ENCODE measurements at regions not wholly inside any gene's neighbourhood (a gene's known extent, or its start where the extent isn't known, plus 50 kb on each side); places are given as distances from the start of the nearest gene placed in this dataset.

DNA sequence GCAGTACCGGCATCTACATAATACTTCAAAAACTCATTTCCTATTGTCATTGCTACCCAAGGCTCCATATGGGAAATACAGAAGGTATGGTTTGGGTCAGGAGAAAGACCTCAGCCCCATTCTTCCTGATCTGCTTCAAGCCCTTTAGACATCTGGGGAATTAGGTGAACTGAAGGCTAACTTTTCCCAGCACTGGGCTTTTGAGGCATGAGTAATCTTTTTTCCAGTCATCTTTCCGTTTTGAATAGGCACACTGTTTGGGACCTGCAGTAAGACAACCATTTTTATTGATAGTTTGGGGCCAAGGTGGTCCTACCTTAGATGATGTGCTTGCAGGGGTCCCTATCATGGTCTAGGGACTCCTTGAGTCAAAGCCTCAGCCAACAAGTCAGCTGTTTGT, 198.4 kb downstream of the HAO1 start:
- H4K91ac ChIP-seq (ENCODE audit: low read depth, low read length, poor library complexity): no peak overlapping the region
- H3K23ac ChIP-seq (ENCODE audit: low read depth, low read length, poor library complexity): no peak overlapping the region
- no peak overlapping the region for H2BK120ac ChIP-seq (ENCODE audit: low read depth, low read length)
- no peak overlapping the region for H3K4ac ChIP-seq (ENCODE audit: low read length)
- H3K4me1 ChIP-seq (ENCODE audit: control insufficient read depth in 2 of 2, insufficient read depth in 1 of 2, low read depth in 1 of 2, low read length in 2 of 2): no peaks in the 10 kb centered on the region
- no peak overlapping the region for H3K27ac ChIP-seq (replicated peaks; ENCODE audit: low read length)
- no peaks in the 10 kb centered on the region for H3K79me1 ChIP-seq (ENCODE audit: low read depth, low read length)
- no peaks in the 10 kb centered on the region for H3K9me3 ChIP-seq (replicated peaks in 1 of 2; ENCODE audit: control insufficient read depth in 2 of 2, insufficient read depth in 1 of 2, low read depth in 1 of 2, low read length in 2 of 2)
- no peak for DNase-seq (ENCODE audit: low spot score)
- no peak overlapping the region for H3K18ac ChIP-seq (ENCODE audit: low read length)
- H3K14ac ChIP-seq (ENCODE audit: low read length): no peak overlapping the region
- no peak overlapping the region for H3K9ac ChIP-seq (ENCODE audit: low read depth, low read length, poor library complexity)
- no peak overlapping the region for H4K8ac ChIP-seq (ENCODE audit: low read depth, low read length)
- WGBS, 2 donors (ENCODE audit: extremely low coverage in 2 of 2, insufficient read length in 2 of 2, insufficient replicate concordance in 1 of 2): no CpG with 5 or more reads among the region's 2 CpGs
- H2BK12ac ChIP-seq (ENCODE audit: low read length): no peak overlapping the region
- H3K36me3 ChIP-seq (replicated peaks in 1 of 2; ENCODE audit: control insufficient read depth in 2 of 2, insufficient read depth in 2 of 2, low read length in 2 of 2): no peaks in the 10 kb centered on the region
- no peak overlapping the region for H2AFZ ChIP-seq (ENCODE audit: low read length)
- H2AK5ac ChIP-seq (ENCODE audit: low read depth, low read length): no peak overlapping the region
- no peaks in the 10 kb centered on the region for H3K27me3 ChIP-seq (ENCODE audit: control insufficient read depth in 3 of 3, insufficient read depth in 3 of 3, low read depth in 1 of 3, low read length in 3 of 3)
- no peak overlapping the region for H3K4me3 ChIP-seq (ENCODE audit: low read length in 2 of 2)
- no peak overlapping the region for H2BK15ac ChIP-seq (ENCODE audit: low read length)
- no peak overlapping the region for H2BK5ac ChIP-seq (ENCODE audit: low read length)
- H3K4me2 ChIP-seq (ENCODE audit: insufficient read depth, low read length, poor library complexity, severe bottlenecking): no peak overlapping the region

GRCh38 chr20:7742479-7742878, 197.8 kb downstream of the HAO1 start:
- H3K4ac ChIP-seq (ENCODE audit: low read length): no peak overlapping the region
- WGBS, 2 donors (ENCODE audit: extremely low coverage in 2 of 2, insufficient read length in 2 of 2, insufficient replicate concordance in 1 of 2): no CpG with 5 or more reads among the region's 2 CpGs
- no peaks in the 10 kb centered on the region for H3K27me3 ChIP-seq (ENCODE audit: control insufficient read depth in 3 of 3, insufficient read depth in 3 of 3, low read depth in 1 of 3, low read length in 3 of 3)
- no peak overlapping the region for H3K9ac ChIP-seq (ENCODE audit: low read depth, low read length, poor library complexity)
- H3K4me2 ChIP-seq (ENCODE audit: insufficient read depth, low read length, poor library complexity, severe bottlenecking): no peak overlapping the region
- no peak overlapping the region for H2BK120ac ChIP-seq (ENCODE audit: low read depth, low read length)
- no peak overlapping the region for H4K91ac ChIP-seq (ENCODE audit: low read depth, low read length, poor library complexity)
- no peak overlapping the region for H4K8ac ChIP-seq (ENCODE audit: low read depth, low read length)
- H2BK5ac ChIP-seq (ENCODE audit: low read length): no peak overlapping the region
- H3K14ac ChIP-seq (ENCODE audit: low read length): no peak overlapping the region
- H3K9me3 ChIP-seq (replicated peaks in 1 of 2; ENCODE audit: control insufficient read depth in 2 of 2, insufficient read depth in 1 of 2, low read depth in 1 of 2, low read length in 2 of 2): no peaks in the 10 kb centered on the region
- no peak overlapping the region for H2AFZ ChIP-seq (ENCODE audit: low read length)
- H3K79me1 ChIP-seq (ENCODE audit: low read depth, low read length): no peaks in the 10 kb centered on the region
- no peak overlapping the region for H3K27ac ChIP-seq (replicated peaks; ENCODE audit: low read length)
- no peak overlapping the region for H2AK5ac ChIP-seq (ENCODE audit: low read depth, low read length)
- DNase-seq (ENCODE audit: low spot score): no peak
- H3K4me3 ChIP-seq (ENCODE audit: low read length in 2 of 2): no peak overlapping the region
- no peak overlapping the region for H2BK15ac ChIP-seq (ENCODE audit: low read length)
- H3K4me1 ChIP-seq (ENCODE audit: control insufficient read depth in 2 of 2, insufficient read depth in 1 of 2, low read depth in 1 of 2, low read length in 2 of 2): no peaks in the 10 kb centered on the region
- H3K18ac ChIP-seq (ENCODE audit: low read length): no peak overlapping the region
- H3K36me3 ChIP-seq (replicated peaks in 1 of 2; ENCODE audit: control insufficient read depth in 2 of 2, insufficient read depth in 2 of 2, low read length in 2 of 2): no peaks in the 10 kb centered on the region
- no peak overlapping the region for H2BK12ac ChIP-seq (ENCODE audit: low read length)
- H3K23ac ChIP-seq (ENCODE audit: low read depth, low read length, poor library complexity): no peak overlapping the region

DNA sequence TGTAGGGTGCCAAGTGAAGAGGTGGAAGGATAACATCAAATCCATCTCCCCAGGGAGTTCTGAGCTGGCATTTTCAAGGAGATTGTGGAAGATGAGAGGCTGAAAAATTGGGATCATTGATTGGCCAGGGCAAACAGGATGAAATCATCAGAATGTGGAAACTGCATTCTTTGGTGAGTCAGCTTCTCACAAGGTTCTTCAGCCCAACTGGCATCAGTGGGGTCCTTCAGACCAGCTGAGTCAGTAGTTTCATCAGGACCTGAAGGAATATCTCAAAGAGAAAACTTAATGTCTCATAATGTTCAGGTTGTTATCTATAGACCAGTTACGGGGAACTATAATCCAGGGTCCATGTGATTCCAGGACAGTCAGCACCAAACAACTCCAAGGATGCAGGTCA, 195.8 kb downstream of the HAO1 start:
- no peaks in the 10 kb centered on the region for H3K27me3 ChIP-seq (ENCODE audit: control insufficient read depth in 3 of 3, insufficient read depth in 3 of 3, low read depth in 1 of 3, low read length in 3 of 3)

DNA sequence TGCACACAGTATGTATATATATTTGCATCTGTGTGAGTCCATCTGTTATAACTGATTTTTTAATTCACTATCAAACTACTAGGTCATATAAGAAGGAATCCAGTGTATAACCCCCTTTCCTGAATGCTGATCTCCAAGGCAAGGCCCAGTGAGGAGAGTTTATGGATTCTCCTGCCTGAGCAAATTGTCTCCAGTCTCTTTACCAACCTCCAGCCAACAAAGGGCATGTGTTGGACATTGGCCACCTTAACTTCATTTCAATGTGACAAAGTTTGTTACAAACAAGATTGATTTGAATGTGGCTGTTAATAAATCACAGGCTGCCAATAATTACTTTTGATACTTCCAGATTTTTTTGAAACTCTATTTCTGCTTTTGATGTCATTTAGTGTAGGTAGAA, 191.6 kb downstream of the HAO1 start:
- H2BK120ac ChIP-seq (ENCODE audit: low read depth, low read length): no peak overlapping the region

More for the DNA sequence above, 195.8 kb downstream of the HAO1 start:
- Histone ChIP-seq H3K9ac (ENCODE audit: low read depth, low read length, poor library complexity) (no peak overlapping the region), H3K18ac (ENCODE audit: low read length) (no peak overlapping the region), H3K14ac (ENCODE audit: low read length) (no peak overlapping the region), H4K91ac (ENCODE audit: low read depth, low read length, poor library complexity) (no peak overlapping the region), H2AK5ac (ENCODE audit: low read depth, low read length) (no peak overlapping the region), H2AFZ (ENCODE audit: low read length) (no peak overlapping the region), H2BK15ac (ENCODE audit: low read length) (no peak overlapping the region), H3K4me3 (ENCODE audit: low read length in 2 of 2) (no peak overlapping the region), H3K4me2 (ENCODE audit: insufficient read depth, low read length, poor library complexity, severe bottlenecking) (no peak overlapping the region), H3K23ac (ENCODE audit: low read depth, low read length, poor library complexity) (no peak overlapping the region), H3K4me1 (ENCODE audit: control insufficient read depth in 2 of 2, insufficient read depth in 1 of 2, low read depth in 1 of 2, low read length in 2 of 2) (no peaks in the 10 kb centered on the region), H3K4ac (ENCODE audit: low read length) (no peak overlapping the region), H3K79me1 (ENCODE audit: low read depth, low read length) (no peaks in the 10 kb centered on the region), H2BK120ac (ENCODE audit: low read depth, low read length) (no peak overlapping the region), H3K36me3 (replicated peaks in 1 of 2; ENCODE audit: control insufficient read depth in 2 of 2, insufficient read depth in 2 of 2, low read length in 2 of 2) (no peaks in the 10 kb centered on the region), H3K9me3 (replicated peaks in 1 of 2; ENCODE audit: control insufficient read depth in 2 of 2, insufficient read depth in 1 of 2, low read depth in 1 of 2, low read length in 2 of 2) (no peaks in the 10 kb centered on the region), H3K27ac (replicated peaks; ENCODE audit: low read length) (no peak overlapping the region), H2BK12ac (ENCODE audit: low read length) (no peak overlapping the region), H4K8ac (ENCODE audit: low read depth, low read length) (no peak overlapping the region), H2BK5ac (ENCODE audit: low read length) (no peak overlapping the region)
- no CpG with 5 or more reads among the region's 1 CpG for WGBS, 2 donors (ENCODE audit: extremely low coverage in 2 of 2, insufficient read length in 2 of 2, insufficient replicate concordance in 1 of 2)
- no peak for DNase-seq (ENCODE audit: low spot score)

More for the DNA sequence above, 191.6 kb downstream of the HAO1 start:
- H4K91ac ChIP-seq (ENCODE audit: low read depth, low read length, poor library complexity): no peak overlapping the region
- no peak overlapping the region for H3K4me3 ChIP-seq (ENCODE audit: low read length in 2 of 2)
- H4K8ac ChIP-seq (ENCODE audit: low read depth, low read length): no peak overlapping the region
- H3K4me2 ChIP-seq (ENCODE audit: insufficient read depth, low read length, poor library complexity, severe bottlenecking): no peak overlapping the region
- H3K27ac ChIP-seq (replicated peaks; ENCODE audit: low read length): no peak overlapping the region
- H3K9me3 ChIP-seq (replicated peaks in 1 of 2; ENCODE audit: control insufficient read depth in 2 of 2, insufficient read depth in 1 of 2, low read depth in 1 of 2, low read length in 2 of 2): no peaks in the 10 kb centered on the region
- H3K14ac ChIP-seq (ENCODE audit: low read length): no peak overlapping the region
- no peak overlapping the region for H3K18ac ChIP-seq (ENCODE audit: low read length)
- peaks cover 0 to 2% of the 10 kb centered on the region in 2 donors for H3K4me1 ChIP-seq (ENCODE audit: control insufficient read depth in 2 of 2, insufficient read depth in 1 of 2, low read depth in 1 of 2, low read length in 2 of 2)
- no peak overlapping the region for H2BK15ac ChIP-seq (ENCODE audit: low read length)
- H3K79me1 ChIP-seq (ENCODE audit: low read depth, low read length): no peaks in the 10 kb centered on the region
- no peak overlapping the region for H2BK12ac ChIP-seq (ENCODE audit: low read length)
- no peak overlapping the region for H2AFZ ChIP-seq (ENCODE audit: low read length)
- H3K23ac ChIP-seq (ENCODE audit: low read depth, low read length, poor library complexity): no peak overlapping the region
- no peak overlapping the region for H3K9ac ChIP-seq (ENCODE audit: low read depth, low read length, poor library complexity)
- H2BK5ac ChIP-seq (ENCODE audit: low read length): no peak overlapping the region
- no peak overlapping the region for H2AK5ac ChIP-seq (ENCODE audit: low read depth, low read length)
- H3K27me3 ChIP-seq (ENCODE audit: control insufficient read depth in 3 of 3, insufficient read depth in 3 of 3, low read depth in 1 of 3, low read length in 3 of 3): no peaks in the 10 kb centered on the region
- no peaks in the 10 kb centered on the region for H3K36me3 ChIP-seq (replicated peaks in 1 of 2; ENCODE audit: control insufficient read depth in 2 of 2, insufficient read depth in 2 of 2, low read length in 2 of 2)
- DNase-seq (ENCODE audit: low spot score): no peak
- H3K4ac ChIP-seq (ENCODE audit: low read length): no peak overlapping the region

Data from neuronal stem cell (in vitro differentiated cells).